Activated naive CD8-positive, alpha-beta T cell treated with anti-CD3 and anti-CD28 coated beads, Interleukin-2, amount 50 U/mL, for 24 hours (primary cell): ENCODE measurements at regions not wholly inside any gene's neighbourhood (a gene's known extent, or its start where the extent isn't known, plus 50 kb on each side); places are given as distances from the start of the nearest gene placed in this dataset.
"Not testable (repeated sequence)": the region's sequence is repeated elsewhere in the genome, so short reads cannot be mapped to it uniquely, and the experiment has no call there.

ENCODE experiments used
- ATAC-seq: fragments of 150-1000 bp; cut with Tn5 transposase; one replicate; pipeline ENCODE4 v1.10.0; 2021
- DNase-seq: peaks from one replicate; pipeline ENCODE4 v3.0.0; 2021
- H3K27ac Mint-ChIP-seq: one replicate; pipeline ENCODE4 v1.8.0; 2021; ENCODE audit warnings: mild to moderate bottlenecking, mixed read lengths
- H3K27me3 Mint-ChIP-seq: one replicate; pipeline ENCODE4 v1.8.0; 2021; ENCODE audit warnings: mixed read lengths
- H3K36me3 Mint-ChIP-seq: one replicate; pipeline ENCODE4 v1.8.0; 2021; ENCODE audit warnings: low read depth, mixed read lengths
- H3K4me1 Mint-ChIP-seq: one replicate; pipeline ENCODE4 v1.8.0; 2021; ENCODE audit warnings: mixed read lengths
- H3K4me3 Mint-ChIP-seq: one replicate; pipeline ENCODE4 v1.8.0; 2021; ENCODE audit warnings: mild to moderate bottlenecking, moderate library complexity, mixed read lengths
- H3K9me3 Mint-ChIP-seq: one replicate; pipeline ENCODE4 v1.8.0; 2021; ENCODE audit warnings: mixed read lengths

- no peak for ATAC-seq
- Mint-ChIP-seq H3K4me3 (no peak overlapping the region), H3K27ac (no peak overlapping the region), H3K27me3 (peaks cover 9% of the 10 kb centered on the region), H3K4me1 (peaks cover 4% of the 10 kb centered on the region), H3K36me3 (no peaks in the 10 kb centered on the region), H3K9me3 (no peaks in the 10 kb centered on the region)
- no peak for DNase-seq
These were observed 586.5 kb downstream of the EPM2A start for GRCh38 chr6:145148776-145149175.

GRCh38 chr6:145151624-145152023 lies 583.7 kb downstream of the EPM2A start:
- ATAC-seq = no peak

GRCh38 chr6:145153495-145153894 lies 581.8 kb downstream of the EPM2A start:
- ATAC-seq (no peak), DNase-seq (no peak)
- Mint-ChIP-seq H3K27ac (no peak overlapping the region), H3K4me1 (peaks cover 4% of the 10 kb centered on the region), H3K4me3 (no peak overlapping the region), H3K36me3 (no peaks in the 10 kb centered on the region), H3K27me3 (peaks cover 4% of the 10 kb centered on the region), H3K9me3 (peaks cover 8% of the 10 kb centered on the region)

More at GRCh38 chr6:145151624-145152023, 583.7 kb downstream of the EPM2A start:
- Mint-ChIP-seq H3K9me3 (no peaks in the 10 kb centered on the region), H3K4me1 (peaks cover 4% of the 10 kb centered on the region), H3K36me3 (no peaks in the 10 kb centered on the region), H3K27ac (no peak overlapping the region), H3K27me3 (peaks cover 4% of the 10 kb centered on the region), H3K4me3 (no peak overlapping the region)
- no peak for DNase-seq

- DNase-seq (no peak), ATAC-seq (no peak)
- Mint-ChIP-seq H3K27ac (no peak overlapping the region), H3K27me3 (peaks cover 4% of the 10 kb centered on the region), H3K4me3 (no peak overlapping the region), H3K36me3 (peaks cover 4% of the 10 kb centered on the region), H3K4me1 (no peaks in the 10 kb centered on the region), H3K9me3 (peaks cover 16% of the 10 kb centered on the region)
These were observed 579.9 kb downstream of the EPM2A start for GRCh38 chr6:145155411-145155810.

- Mint-ChIP-seq H3K4me3 (no peak overlapping the region), H3K27ac (no peak overlapping the region), H3K36me3 (peaks cover 4% of the 10 kb centered on the region), H3K27me3 (peaks cover under 1% of the 10 kb centered on the region), H3K9me3 (peaks cover 16% of the 10 kb centered on the region), H3K4me1 (no peaks in the 10 kb centered on the region)
- DNase-seq = no peak
- no peak for ATAC-seq
These were observed 579.2 kb downstream of the EPM2A start for GRCh38 chr6:145155873-145156782.

GRCh38 chr6:145158636-145159035 lies 576.7 kb downstream of the EPM2A start:
- not testable (repeated sequence) for H3K27ac Mint-ChIP-seq, H3K4me3 Mint-ChIP-seq, H3K27me3 Mint-ChIP-seq, H3K36me3 Mint-ChIP-seq, ATAC-seq, DNase-seq, H3K4me1 Mint-ChIP-seq
- H3K9me3 Mint-ChIP-seq = peaks cover 16% of the 10 kb centered on the region

GRCh38 chr6:145159921-145160320 lies 575.4 kb downstream of the EPM2A start:
- no peaks in the 10 kb centered on the region for H3K27me3 Mint-ChIP-seq
- H3K9me3 Mint-ChIP-seq = peaks cover 16% of the 10 kb centered on the region
- peaks cover 4% of the 10 kb centered on the region for H3K36me3 Mint-ChIP-seq
- no peak for ATAC-seq
- H3K27ac Mint-ChIP-seq = no peak overlapping the region
- no peaks in the 10 kb centered on the region for H3K4me1 Mint-ChIP-seq
- H3K4me3 Mint-ChIP-seq = no peak overlapping the region
- DNase-seq = no peak

- Mint-ChIP-seq H3K27me3 (peaks cover 3% of the 10 kb centered on the region), H3K4me3 (no peak overlapping the region), H3K36me3 (peaks cover 4% of the 10 kb centered on the region), H3K4me1 (no peaks in the 10 kb centered on the region), H3K27ac (no peak overlapping the region), H3K9me3 (peaks cover 16% of the 10 kb centered on the region)
- no peak for ATAC-seq
- no peak for DNase-seq
These were observed 573.8 kb downstream of the EPM2A start for GRCh38 chr6:145161501-145161900.

GRCh38 chr6:145169726-145170224 lies 565.5 kb downstream of the EPM2A start:
- H3K27me3 Mint-ChIP-seq = peaks cover 3% of the 10 kb centered on the region

GRCh38 chr6:145175470-145175869 lies 559.9 kb downstream of the EPM2A start:
- H3K36me3 Mint-ChIP-seq = no peaks in the 10 kb centered on the region
- ATAC-seq = no peak
- peaks cover 22% of the 10 kb centered on the region for H3K9me3 Mint-ChIP-seq
- H3K27ac Mint-ChIP-seq = no peak overlapping the region
- no peaks in the 10 kb centered on the region for H3K4me1 Mint-ChIP-seq
- H3K27me3 Mint-ChIP-seq = peaks cover 1% of the 10 kb centered on the region
- no peak for DNase-seq
- no peak overlapping the region for H3K4me3 Mint-ChIP-seq

More at GRCh38 chr6:145169726-145170224, 565.5 kb downstream of the EPM2A start:
- Mint-ChIP-seq H3K4me3 (no peak overlapping the region), H3K27ac (no peak overlapping the region), H3K4me1 (no peaks in the 10 kb centered on the region), H3K9me3 (no peaks in the 10 kb centered on the region), H3K36me3 (no peaks in the 10 kb centered on the region)
- ATAC-seq (no peak), DNase-seq (no peak)

GRCh38 chr6:145178391-145178790 lies 556.9 kb downstream of the EPM2A start:
- Mint-ChIP-seq H3K27ac (no peak overlapping the region), H3K4me1 (no peaks in the 10 kb centered on the region), H3K27me3 (peaks cover 1% of the 10 kb centered on the region), H3K36me3 (no peaks in the 10 kb centered on the region), H3K4me3 (no peak overlapping the region), H3K9me3 (peaks cover 22% of the 10 kb centered on the region)
- DNase-seq = no peak
- ATAC-seq = no peak

GRCh38 chr6:145187491-145188206 lies 547.7 kb downstream of the EPM2A start:
- DNase-seq (no peak), ATAC-seq (no peak)
- Mint-ChIP-seq H3K4me1 (no peaks in the 10 kb centered on the region), H3K27me3 (no peaks in the 10 kb centered on the region), H3K27ac (no peak overlapping the region), H3K9me3 (no peaks in the 10 kb centered on the region), H3K4me3 (no peak overlapping the region), H3K36me3 (no peaks in the 10 kb centered on the region)

GRCh38 chr6:145189836-145190235 lies 545.5 kb downstream of the EPM2A start:
- Mint-ChIP-seq H3K27me3 (no peaks in the 10 kb centered on the region), H3K9me3 (no peaks in the 10 kb centered on the region), H3K36me3 (no peaks in the 10 kb centered on the region), H3K27ac (no peak overlapping the region), H3K4me3 (no peak overlapping the region), H3K4me1 (no peaks in the 10 kb centered on the region)
- ATAC-seq (no peak), DNase-seq (no peak)

GRCh38 chr6:145194389-145194788 lies 540.9 kb downstream of the EPM2A start:
- no peaks in the 10 kb centered on the region for H3K9me3 Mint-ChIP-seq
- H3K27ac Mint-ChIP-seq = no peak overlapping the region
- H3K27me3 Mint-ChIP-seq = no peaks in the 10 kb centered on the region
- no peaks in the 10 kb centered on the region for H3K36me3 Mint-ChIP-seq
- DNase-seq (no peak), ATAC-seq (no peak)
- H3K4me1 Mint-ChIP-seq = no peaks in the 10 kb centered on the region
- H3K4me3 Mint-ChIP-seq = no peak overlapping the region

- Mint-ChIP-seq H3K4me3 (no peak overlapping the region), H3K9me3 (no peaks in the 10 kb centered on the region), H3K27ac (no peak overlapping the region), H3K4me1 (no peaks in the 10 kb centered on the region), H3K36me3 (no peaks in the 10 kb centered on the region), H3K27me3 (peaks cover 10% of the 10 kb centered on the region)
- no peak for ATAC-seq
- no peak for DNase-seq
These were observed 535.4 kb downstream of the EPM2A start for GRCh38 chr6:145199961-145200360.
